Liver (tissue), 8 donors: ENCODE measurements at regions not wholly inside any gene's neighbourhood (a gene's known extent, or its start where the extent isn't known, plus 50 kb on each side); places are given as distances from the start of the nearest gene placed in this dataset.

Experiments used
- DNase-seq: peaks from one replicate; pipeline ENCODE4 v3.0.0-alpha.2; 2017; ENCODE audit warnings: low spot score
- H3K27ac ChIP-seq, 2 donors: one replicate each; pipeline ENCODE4 v1.7.0; 2013; ENCODE audit warnings: inconsistent platforms in 2 of 2, low read length in 2 of 2, control low read depth in 1 of 2, low read depth in 1 of 2, mild to moderate bottlenecking in 1 of 2
- H3K27me3 ChIP-seq, 4 donors: one replicate each; pipeline versions ENCODE4 v1.6.1 to v1.7.0; 2013; ENCODE audit warnings: low read length in 3 of 4, inconsistent platforms in 1 of 4, mild to moderate bottlenecking in 1 of 4, moderate library complexity in 1 of 4; ENCODE audit not compliant: control insufficient read depth in 4 of 4, insufficient read depth in 4 of 4
- H3K36me3 ChIP-seq, 4 donors: one replicate each; pipeline versions ENCODE4 v1.6.1 to v1.7.0; 2013; ENCODE audit warnings: low read length in 3 of 4, mild to moderate bottlenecking in 3 of 4, low read depth in 1 of 4, moderate library complexity in 1 of 4; ENCODE audit not compliant: control insufficient read depth in 4 of 4, insufficient read depth in 3 of 4
- H3K4me1 ChIP-seq, 4 donors: one replicate each; pipeline versions ENCODE4 v1.6.1 to v1.7.0; 2013; ENCODE audit warnings: low read length in 3 of 4, mild to moderate bottlenecking in 3 of 4, moderate library complexity in 1 of 4; ENCODE audit not compliant: control insufficient read depth in 4 of 4, insufficient read depth in 4 of 4
- H3K4me3 ChIP-seq, 3 donors: one replicate each; pipeline versions ENCODE4 v1.6.1 to v1.7.0; 2013; ENCODE audit warnings: low read length in 3 of 3, control low read depth in 1 of 3, low read depth in 1 of 3, mild to moderate bottlenecking in 1 of 3
- H3K9ac ChIP-seq, 2 donors: one replicate each; pipeline ENCODE4 v1.7.0; 2013; ENCODE audit warnings: low read length in 2 of 2, mild to moderate bottlenecking in 2 of 2, moderate library complexity in 2 of 2, control low read depth in 1 of 2, low read depth in 1 of 2
- H3K9me3 ChIP-seq, 4 donors: one replicate each; pipeline versions ENCODE4 v1.6.1 to v1.7.0; 2013; ENCODE audit warnings: low read length in 3 of 4; ENCODE audit not compliant: control insufficient read depth in 4 of 4
- CTCF ChIP-seq: fragments of 150-350 bp; IDR thresholded peaks from 2 replicates; pipeline ENCODE4 v1.5.1; 2017; ENCODE audit warnings: improper control_type of control experiment, low read depth, low read length; ENCODE audit not compliant: missing input control
- FOXA2 ChIP-seq: IDR thresholded peaks from 2 replicates; pipeline ENCODE4 v1.6.1; 2016; ENCODE audit warnings: antibody characterized with exemption
- GABPA ChIP-seq, 2 donors: IDR thresholded peaks in 1 of 2; conservative IDR thresholded peaks in 1 of 2; 2 replicates each; pipeline ENCODE4 v1.6.1; 2016; ENCODE audit warnings: antibody characterized with exemption in 2 of 2, mild to moderate bottlenecking in 1 of 2, moderate library complexity in 1 of 2
- JUND ChIP-seq, 2 donors: IDR thresholded peaks; 2 replicates each; pipeline ENCODE4 v1.6.1; 2016; ENCODE audit warnings: antibody characterized with exemption in 2 of 2
- NR2F2 ChIP-seq: IDR thresholded peaks from 2 replicates; pipeline ENCODE4 v1.6.1; 2016; ENCODE audit warnings: antibody characterized with exemption
- RAD21 ChIP-seq, 2 donors: IDR thresholded peaks; 2 replicates each; pipeline ENCODE4 v1.6.1; 2016; ENCODE audit warnings: antibody characterized with exemption in 2 of 2, mild to moderate bottlenecking in 2 of 2
- REST ChIP-seq: IDR thresholded peaks from 2 replicates; pipeline ENCODE4 v1.6.1; 2016; ENCODE audit warnings: antibody characterized with exemption, mild to moderate bottlenecking
- RXRA ChIP-seq, 2 donors: IDR thresholded peaks; 2 replicates each; pipeline ENCODE4 v1.6.1; 2017 to 2018; ENCODE audit warnings: antibody characterized with exemption in 2 of 2, mild to moderate bottlenecking in 1 of 2
- SP1 ChIP-seq: IDR thresholded peaks from 2 replicates; pipeline ENCODE4 v1.6.1; 2018; ENCODE audit warnings: antibody characterized with exemption, mild to moderate bottlenecking
- TAF1 ChIP-seq: conservative IDR thresholded peaks from 2 replicates; pipeline ENCODE4 v1.6.1; 2016; ENCODE audit warnings: antibody characterized with exemption, mild to moderate bottlenecking
- YY1 ChIP-seq: IDR thresholded peaks from 2 replicates; pipeline ENCODE4 v1.6.1; 2016; ENCODE audit warnings: antibody characterized with exemption, mild to moderate bottlenecking
- WGBS: extraction: QIAGEN DNeasy Blood & Tissue Kit; methylation state at CpG from one replicate; pipeline ENCODE4 v1.1.7; 2013; 5-methylcytosine and 5-hydroxymethylcytosine counted together
- TF ChIP-seq, protein P1 (sequence below): IDR thresholded peaks from 2 replicates; pipeline ENCODE4 v1.6.1; 2016; ENCODE audit warnings: antibody characterized with exemption
- TF ChIP-seq, protein P2 (sequence below): IDR thresholded peaks from 2 replicates; pipeline ENCODE4 v1.6.1; 2016; ENCODE audit warnings: antibody characterized with exemption
- donor health status: healthy.
- donor health status: healthy.
- donor health status: healthy.
- donor health status: healthy.
- donor health status: healthy.

- Histone ChIP-seq H3K36me3 (no peaks in the 10 kb centered on the region), H3K4me3 (no peak overlapping the region), H3K9ac (no peak overlapping the region), H3K27ac (no peak overlapping the region), H3K9me3 (no peaks in the 10 kb centered on the region), H3K4me1 (peaks cover 0 to 3% (median 1%) of the 10 kb centered on the region in 4 donors), H3K27me3 (no peaks in the 10 kb centered on the region)
- 93% methylated on average over 4 of the region's 4 CpGs for WGBS
- TF ChIP-seq, protein P1, sequence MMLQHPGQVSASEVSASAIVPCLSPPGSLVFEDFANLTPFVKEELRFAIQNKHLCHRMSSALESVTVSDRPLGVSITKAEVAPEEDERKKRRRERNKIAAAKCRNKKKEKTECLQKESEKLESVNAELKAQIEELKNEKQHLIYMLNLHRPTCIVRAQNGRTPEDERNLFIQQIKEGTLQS: no peak
- TF ChIP-seq REST (no peak), FOXA2 (no peak), NR2F2 (no peak), RXRA (IDR thresholded peaks at IDR 0.05) (no peak), YY1 (no peak), TAF1 (no peak), SP1 (no peak), GABPA (IDR thresholded peaks at IDR 0.05 in 1 of 2, conservative IDR thresholded peaks at IDR 0.05 in 1 of 2) (no peak), RAD21 (IDR thresholded peaks at IDR 0.05) (no peak), JUND (IDR thresholded peaks at IDR 0.05) (no peak), CTCF (no peak)
- TF ChIP-seq, protein P2, sequence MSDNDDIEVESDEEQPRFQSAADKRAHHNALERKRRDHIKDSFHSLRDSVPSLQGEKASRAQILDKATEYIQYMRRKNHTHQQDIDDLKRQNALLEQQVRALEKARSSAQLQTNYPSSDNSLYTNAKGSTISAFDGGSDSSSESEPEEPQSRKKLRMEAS: no peak
- DNase-seq: no peak
Observed at GRCh38 chr3:156016902-156017301, 103.5 kb upstream of the KCNAB1 start.

- TF ChIP-seq SP1 (no peak), JUND (IDR thresholded peaks at IDR 0.05) (no peak), YY1 (no peak)
- TF ChIP-seq, protein P2: no peak
- Histone ChIP-seq H3K9me3 (no peaks in the 10 kb centered on the region), H3K4me1 (peaks cover 0 to 3% (median 1%) of the 10 kb centered on the region in 4 donors), H3K9ac (no peak overlapping the region), H3K36me3 (no peaks in the 10 kb centered on the region), H3K27ac (no peak overlapping the region), H3K27me3 (no peaks in the 10 kb centered on the region), H3K4me3 (no peak overlapping the region)
- no peak for DNase-seq
Observed at GRCh38 chr3:156017352-156018030, 102.9 kb upstream of the KCNAB1 start.
